ENCODE measurements at regions not wholly inside any gene's neighbourhood (a gene's known extent, or its start where the extent isn't known, plus 50 kb on each side); places are given as distances from the start of the nearest gene placed in this dataset.
A peak's percentile ranks its signal among the peaks of the same experiment; 100 is the strongest.

DNA sequence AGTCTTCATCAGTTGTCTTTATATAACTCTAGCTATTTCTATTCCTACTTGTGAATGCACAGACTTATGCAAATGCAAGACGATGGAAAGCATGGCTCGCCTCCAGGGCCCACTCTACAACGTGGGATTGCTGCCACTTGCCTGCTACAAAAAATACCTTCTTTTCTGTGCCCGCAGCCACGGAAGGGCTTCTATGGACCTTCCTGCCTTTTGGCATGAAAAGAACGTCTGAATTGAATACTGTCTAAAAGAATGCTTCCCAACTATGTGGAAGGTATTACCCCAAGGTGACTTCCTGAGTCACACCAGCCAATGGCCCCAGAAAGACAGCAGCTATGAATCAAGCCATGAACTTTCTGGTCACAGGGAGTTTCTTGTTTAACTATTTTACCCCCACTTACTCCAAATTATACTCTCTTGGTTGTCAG lies 261.2 kb downstream of the HIVEP2 start:
- DNase-seq = no peak

DNA sequence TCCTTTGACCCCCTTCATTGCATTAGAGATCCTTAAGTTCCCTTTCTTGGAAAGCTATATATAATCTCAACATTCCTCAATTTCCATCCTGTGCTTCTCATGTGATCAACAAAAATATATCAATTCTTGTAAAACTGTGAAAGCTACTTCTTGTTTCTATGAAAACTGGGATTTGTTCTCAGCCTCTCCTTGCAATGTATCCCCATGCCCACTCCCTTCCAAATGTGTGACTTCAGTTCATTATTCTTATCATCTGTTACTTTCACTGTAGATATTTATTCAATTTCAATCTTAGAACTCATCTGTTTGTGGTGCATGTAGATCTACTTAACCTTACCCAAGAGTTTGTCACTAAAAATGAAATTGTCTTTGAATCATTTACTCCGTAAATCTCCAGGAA lies 260.6 kb downstream of the HIVEP2 start:
- no peak for DNase-seq

DNA sequence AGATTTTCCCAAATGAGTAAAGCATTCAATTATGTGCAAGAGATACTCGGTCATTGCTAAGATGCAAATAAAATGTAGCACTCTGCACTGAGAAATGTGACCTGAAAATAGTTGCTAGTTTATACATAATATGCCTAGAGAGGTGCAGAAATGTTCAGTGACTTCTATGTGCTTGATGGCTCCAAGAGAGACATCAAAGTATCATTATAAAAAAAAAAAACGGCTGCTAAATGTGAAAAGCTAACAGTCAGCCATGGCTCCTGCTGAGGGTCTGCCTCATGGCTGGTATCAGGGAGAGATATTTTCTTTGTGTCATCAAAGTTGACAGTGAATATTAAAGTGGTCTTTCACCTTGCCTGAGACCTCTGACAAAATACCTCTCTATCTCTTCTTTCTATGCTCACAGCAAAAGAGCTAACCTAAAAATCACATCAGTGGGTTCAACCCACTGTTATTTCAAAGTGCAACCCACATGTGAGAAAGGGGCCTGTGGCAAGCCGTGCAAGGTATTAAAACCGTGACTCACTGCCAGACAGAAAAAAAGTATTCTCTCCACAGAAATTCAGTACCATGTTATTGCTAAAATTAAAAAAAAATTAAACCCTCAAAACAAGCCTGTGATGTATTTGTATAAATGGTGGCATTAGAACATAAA lies 259.0 kb downstream of the HIVEP2 start:
- no peak for DNase-seq

DNA sequence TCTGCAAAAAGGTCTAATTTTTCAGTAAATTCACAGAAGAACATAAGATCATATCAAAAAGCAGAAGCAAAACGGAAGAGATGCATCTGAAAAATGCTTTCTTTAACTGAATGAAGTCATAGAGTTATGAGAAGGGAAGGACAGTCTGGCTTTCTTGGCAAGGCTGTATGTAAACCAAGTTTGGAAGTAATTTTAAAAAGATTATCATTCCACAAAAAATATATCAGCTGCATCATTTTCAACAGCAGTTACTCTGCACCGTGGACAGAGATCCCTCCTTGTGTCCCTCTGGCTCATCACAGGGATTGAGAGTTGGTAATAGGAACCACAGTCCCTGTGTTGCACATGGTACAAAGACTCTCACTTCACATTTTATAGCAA lies 258.5 kb downstream of the HIVEP2 start:
- no peak for DNase-seq

DNA sequence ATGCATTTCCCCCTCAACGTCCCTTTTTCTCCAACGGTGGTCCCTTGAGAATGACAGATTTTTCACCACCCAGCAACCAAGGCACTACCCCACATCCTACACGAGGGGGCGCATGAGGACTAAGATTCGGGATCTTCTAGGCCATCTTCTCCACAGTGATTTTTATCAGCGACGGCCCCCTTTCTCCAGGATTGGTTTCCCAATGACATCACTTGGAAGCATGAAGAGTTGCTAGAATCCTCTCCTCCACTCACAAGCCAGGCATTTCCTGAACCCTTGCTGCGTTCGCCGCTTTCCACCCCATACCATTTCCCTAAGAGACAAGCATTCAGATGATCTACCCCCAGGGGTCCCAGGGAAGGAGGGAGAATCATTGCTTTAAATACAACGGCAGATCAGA lies 252.0 kb downstream of the HIVEP2 start:
- DNase-seq = peak; percentile 27

DNA sequence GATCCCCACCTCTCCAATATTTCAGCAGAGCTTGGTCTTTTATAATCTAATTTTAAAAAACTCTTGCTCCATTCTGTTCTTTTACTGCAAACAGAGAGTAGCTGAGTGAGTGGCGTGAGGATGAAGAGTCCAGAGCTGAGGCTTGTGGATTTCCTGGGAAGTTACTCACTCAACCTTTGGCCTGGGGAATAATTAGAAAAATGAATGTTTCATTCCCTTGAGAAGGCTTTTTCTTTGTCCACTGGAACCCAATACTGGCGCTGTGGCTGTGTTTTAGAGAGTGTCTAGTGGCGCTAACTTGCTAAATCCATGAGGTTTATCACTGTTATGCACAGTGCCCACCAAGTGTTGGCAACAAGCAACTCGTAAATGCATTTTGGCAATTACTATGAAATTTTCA lies 251.5 kb downstream of the HIVEP2 start:
- DNase-seq = no peak

DNA sequence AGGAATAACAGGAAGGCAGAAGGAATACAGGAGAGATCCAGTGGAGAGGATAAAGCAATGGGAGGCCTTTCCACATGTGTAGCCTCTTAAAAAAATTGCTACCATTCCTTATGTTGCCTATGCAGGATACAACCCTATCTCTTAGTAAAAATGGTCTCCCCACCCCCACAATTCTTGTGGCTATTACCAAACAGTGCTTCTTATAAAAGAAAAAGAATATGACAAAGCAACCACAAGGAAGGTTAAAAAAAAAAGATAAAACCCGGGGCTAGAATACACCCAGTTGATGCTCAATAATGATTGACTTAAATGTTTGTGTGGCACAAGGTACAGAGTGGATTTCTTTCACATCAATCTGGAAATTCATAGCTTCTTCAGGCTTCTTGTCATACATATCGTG lies 250.9 kb downstream of the HIVEP2 start:
- DNase-seq = no peak

DNA sequence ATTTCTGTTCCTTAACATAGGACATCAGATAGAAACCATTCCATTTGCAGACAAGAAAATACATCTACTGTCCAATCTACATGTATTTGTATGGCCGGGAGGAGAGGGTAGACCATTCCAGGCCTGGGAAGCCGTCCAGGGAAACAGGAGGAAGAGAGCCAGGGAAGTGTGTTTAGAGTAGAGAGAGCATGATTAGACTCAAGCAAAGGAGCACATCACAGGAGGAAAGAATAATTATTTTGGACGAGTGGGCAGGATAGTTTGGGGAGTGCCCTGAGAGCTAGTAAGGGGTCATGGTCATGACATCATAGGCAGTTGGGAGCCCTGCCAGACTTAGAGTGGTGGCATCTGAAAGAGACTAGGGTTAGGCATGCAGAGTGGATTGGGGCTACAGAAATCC lies 250.0 kb downstream of the HIVEP2 start:
- DNase-seq = no peak

DNA sequence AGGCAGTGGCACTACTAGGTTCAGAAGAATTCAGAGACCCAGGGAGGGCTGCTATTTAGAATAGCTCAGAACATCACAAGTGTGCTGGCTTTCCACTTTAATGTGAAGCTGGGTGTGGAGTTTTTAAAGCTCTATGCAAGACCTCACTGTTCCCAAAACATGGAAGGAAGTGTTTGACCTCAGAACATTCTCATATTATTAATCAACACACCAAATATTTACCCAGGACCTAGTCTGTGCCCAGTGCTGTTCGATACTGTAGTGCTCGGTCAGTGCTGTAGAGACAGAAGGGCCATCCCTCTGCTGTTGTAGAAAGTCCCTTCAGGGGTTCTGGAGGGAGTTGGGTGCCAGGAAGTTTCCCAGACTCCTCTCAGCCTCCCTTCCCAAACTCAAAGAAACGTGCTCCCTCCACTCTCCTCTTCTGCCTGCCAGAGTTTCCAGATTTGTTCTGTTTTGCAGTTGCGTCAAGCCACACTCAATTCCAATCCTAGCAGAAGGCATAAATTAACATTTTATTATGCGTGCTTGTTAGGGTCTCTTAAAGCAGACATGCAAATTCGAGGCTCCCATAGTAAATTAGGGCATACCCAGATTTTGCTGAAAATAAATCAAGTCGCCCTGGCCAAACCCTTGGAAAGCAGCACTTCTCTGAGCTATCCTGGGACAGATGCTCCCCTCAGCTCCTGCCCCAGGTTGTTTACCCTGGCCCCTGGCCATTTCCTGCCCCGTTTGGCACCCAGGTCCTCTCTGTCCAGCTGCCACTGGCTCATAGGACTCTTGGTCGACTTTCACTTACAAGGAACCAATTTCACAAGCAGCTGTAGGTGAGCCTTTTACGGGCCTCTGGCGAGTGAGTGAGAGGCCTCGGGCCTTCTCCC lies 248.6 kb downstream of the HIVEP2 start:
- DNase-seq = no peak

DNA sequence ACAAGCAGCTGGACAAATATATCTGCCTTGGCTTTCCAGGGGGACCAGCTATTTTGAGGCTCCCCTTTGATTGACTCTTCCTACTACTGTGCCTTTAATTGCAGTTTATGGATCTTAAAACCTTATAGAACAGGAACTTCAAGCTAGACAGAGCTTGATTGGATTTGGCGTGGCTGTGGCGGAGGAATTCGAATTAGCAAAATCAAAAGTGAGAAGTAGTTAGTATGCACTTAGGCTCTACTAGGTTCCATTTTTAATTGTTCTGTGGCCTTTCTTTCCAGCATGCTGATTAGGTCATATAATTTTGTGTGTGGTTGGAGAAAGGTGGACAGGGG lies 248.0 kb downstream of the HIVEP2 start:
- DNase-seq = no peak

DNA sequence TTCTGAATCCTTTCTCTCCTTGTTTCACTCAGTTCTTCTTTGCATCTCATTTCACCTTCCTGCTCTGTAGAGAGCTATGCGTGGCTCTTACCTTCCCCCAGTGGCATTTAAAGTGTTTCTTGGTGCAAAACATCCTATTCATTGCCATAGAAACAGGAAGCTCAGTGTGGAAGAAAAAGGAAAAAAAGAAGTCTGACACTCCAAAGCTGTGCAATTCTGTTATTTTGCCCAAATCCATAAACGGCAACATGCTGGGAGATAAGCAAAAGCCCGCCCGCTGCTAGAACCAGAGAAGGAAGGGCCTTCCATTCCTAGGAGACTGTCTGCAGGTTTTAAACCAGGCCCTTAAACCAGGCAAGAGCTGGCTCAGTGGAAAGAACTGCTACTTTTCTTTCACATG lies 247.1 kb downstream of the HIVEP2 start:
- DNase-seq = no peak

DNA sequence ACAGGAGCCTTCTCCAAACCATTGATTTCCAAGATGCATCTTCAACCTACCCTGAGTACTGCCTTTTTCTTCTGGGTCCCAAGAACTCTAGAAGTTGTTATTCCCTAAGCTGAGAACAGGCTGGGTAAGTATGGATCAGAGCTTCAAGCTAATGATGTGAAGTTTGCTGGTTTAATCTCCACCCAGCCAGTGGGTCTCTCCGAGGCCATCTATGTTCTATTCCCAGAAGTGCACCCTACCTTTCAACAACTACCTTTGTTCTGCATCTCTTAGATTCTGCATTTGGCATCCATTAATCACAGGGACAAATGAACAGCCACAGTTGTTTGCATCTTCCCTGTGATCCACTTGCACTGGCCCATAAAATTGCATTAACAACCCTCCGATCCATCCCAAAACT lies 246.2 kb downstream of the HIVEP2 start:
- no peak for DNase-seq

DNA sequence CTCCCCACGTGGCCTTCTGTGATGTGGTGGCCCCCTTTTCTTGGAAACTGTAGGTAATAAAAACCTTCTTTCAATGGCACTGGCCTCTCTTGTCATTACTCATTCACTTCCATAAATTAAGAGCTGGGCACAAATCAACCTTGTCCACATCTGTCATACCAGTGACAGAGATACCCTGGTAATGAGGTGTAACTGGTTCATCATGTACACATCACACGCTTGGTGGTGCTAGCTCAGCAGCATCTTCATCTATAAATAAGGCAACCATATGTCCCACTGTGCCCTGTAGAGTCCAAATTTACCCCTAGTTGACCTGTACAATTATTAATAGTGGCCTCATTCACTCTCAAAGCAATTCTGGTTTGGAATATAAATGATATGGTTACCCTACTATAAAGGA lies 245.6 kb downstream of the HIVEP2 start:
- DNase-seq = no peak

DNA sequence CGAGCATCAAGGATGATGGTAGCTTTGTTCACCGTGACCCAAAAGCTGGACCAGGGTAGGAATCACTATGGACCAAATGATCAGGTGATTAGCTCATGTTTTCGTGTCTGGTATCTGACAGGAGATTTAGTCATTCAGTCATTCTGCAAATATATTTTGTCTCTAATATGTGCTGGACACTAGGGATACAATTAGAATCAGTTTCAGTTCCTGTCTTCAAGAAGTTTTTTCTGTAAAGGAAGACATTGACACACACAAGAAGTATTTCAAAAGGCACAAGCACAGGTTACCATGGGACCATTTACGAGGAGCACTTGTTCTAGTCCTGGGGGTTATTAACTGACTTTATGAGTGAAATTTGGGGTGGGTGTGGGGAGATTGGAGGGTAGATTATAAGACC lies 244.9 kb downstream of the HIVEP2 start:
- DNase-seq = no peak

DNA sequence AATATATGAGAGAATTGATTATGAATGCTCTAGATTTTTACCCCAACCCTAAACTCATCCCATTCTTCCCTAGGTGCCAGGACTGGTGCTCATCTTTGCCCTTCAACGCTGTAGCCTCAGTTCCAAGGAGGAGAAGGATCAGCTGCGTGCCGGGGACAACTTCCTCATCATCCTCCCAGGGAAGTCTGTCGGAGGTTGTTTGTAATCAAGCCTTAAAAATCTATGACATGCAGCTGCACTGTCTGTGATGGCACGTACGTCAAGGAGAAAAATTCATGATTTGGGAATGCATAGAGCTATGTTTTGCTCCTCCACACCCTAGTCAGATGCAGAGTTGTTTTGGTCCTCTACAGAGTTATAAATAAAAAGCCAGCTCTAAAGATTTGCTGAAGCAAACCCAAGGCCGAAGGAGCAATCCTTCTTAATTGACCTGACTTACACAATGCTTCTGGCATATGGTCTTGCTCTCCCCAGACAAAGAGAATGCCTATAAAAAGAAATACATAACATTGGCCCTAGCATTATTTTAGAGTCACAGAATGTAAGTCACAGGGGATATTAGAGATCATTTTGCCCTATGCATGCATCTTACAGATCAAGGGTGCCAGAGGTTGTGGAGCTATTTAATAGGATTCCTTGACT lies 244.2 kb downstream of the HIVEP2 start:
- no peak for DNase-seq
